ENCODE measurements at regions not wholly inside any gene's neighbourhood (a gene's known extent, or its start where the extent isn't known, plus 50 kb on each side); places are given as distances from the start of the nearest gene placed in this dataset.

GRCh38 chr4:34633241-34633640, 1611.1 kb downstream of the ARAP2 start:
- Histone ChIP-seq H3K4me1 (ENCODE audit: control insufficient read depth in 1 of 2, insufficient read depth in 2 of 2, low read length in 2 of 2) (no peaks in the 10 kb centered on the region), H3K4me3 (replicated peaks in 1 of 2; ENCODE audit: low read depth in 1 of 2, low read length in 2 of 2) (no peak overlapping the region), H3K9me2 (ENCODE audit: insufficient read depth) (no peaks in the 10 kb centered on the region), H3K4me2 (ENCODE audit: low read length) (no peak overlapping the region), H2AFZ (ENCODE audit: low read depth, low read length, poor library complexity, severe bottlenecking) (no peak overlapping the region), H3K9me3 (ENCODE audit: control insufficient read depth in 1 of 2, insufficient read depth in 1 of 2, low read depth in 1 of 2, low read length in 2 of 2) (no peaks in the 10 kb centered on the region), H3K27me3 (ENCODE audit: insufficient read depth, low read length) (no peaks in the 10 kb centered on the region), H3K27ac (ENCODE audit: low read depth, low read length) (no peak overlapping the region), H3K79me2 (ENCODE audit: insufficient read depth, low read length) (no peaks in the 10 kb centered on the region), H4K20me1 (ENCODE audit: insufficient read depth) (no peaks in the 10 kb centered on the region), H3K36me3 (ENCODE audit: control insufficient read depth in 1 of 2, insufficient read depth in 2 of 2, low read length in 2 of 2) (no peaks in the 10 kb centered on the region), H3K9ac (ENCODE audit: low read length) (no peak overlapping the region)
- intact Hi-C loops (cut with micrococcal nuclease) = no loop called here
- no TSS peak for BruUV-seq (replicated peaks)
- ChIA-PET RAD21 (ENCODE audit: low non-redundant PET in 1 of 2, low total read pairs in 2 of 2, uncharacterized antibody in 2 of 2, unreplicated experiment in 2 of 2) (no interaction called here), POLR2A (no interaction called here), CTCF (no interaction called here)
- no peak for TF ChIP-seq FOSL1 (IDR thresholded peaks at IDR 0.05; ENCODE audit: low read depth)
- TF ChIP-seq ATF3 (IDR thresholded peaks at IDR 0.05) = no peak
- no peak for TF ChIP-seq EZH2phosphoT487 (IDR thresholded peaks at IDR 0.05; ENCODE audit: borderline replicate concordance)
- TF ChIP-seq MAX (IDR thresholded peaks at IDR 0.05) = no peak
- no peak for TF ChIP-seq CTCF (IDR thresholded peaks at IDR 0.05 in 2 of 3, conservative IDR thresholded peaks at IDR 0.05 in 1 of 3; ENCODE audit: borderline replicate concordance in 1 of 3, insufficient read depth in 1 of 3, low read depth in 2 of 3, low read length in 2 of 3)
- no peak for TF ChIP-seq EZH2 (IDR thresholded peaks at IDR 0.05)
- no peak for TF ChIP-seq JUND (IDR thresholded peaks at IDR 0.05)
- TF ChIP-seq REST (IDR thresholded peaks at IDR 0.05; ENCODE audit: low read depth) = no peak
- no peak for TF ChIP-seq SIN3A (IDR thresholded peaks at IDR 0.05; ENCODE audit: low read depth)
- no peak for TF ChIP-seq CBX3 (IDR thresholded peaks at IDR 0.05; ENCODE audit: low read depth)
- no peak for TF ChIP-seq TCF7L2 (IDR thresholded peaks at IDR 0.05; ENCODE audit: borderline replicate concordance, extremely low read depth, insufficient read depth, insufficient read length)
- no peak for TF ChIP-seq SRF (IDR thresholded peaks at IDR 0.05; ENCODE audit: low read depth)
- TF ChIP-seq CEBPB (IDR thresholded peaks at IDR 0.05; ENCODE audit: low read depth) = no peak
- TF ChIP-seq SP1 (IDR thresholded peaks at IDR 0.05; ENCODE audit: low read depth) = no peak
- TF ChIP-seq POLR2AphosphoS5 (IDR thresholded peaks at IDR 0.05; ENCODE audit: low read depth, low read length) = no peak
- TF ChIP-seq EGR1 (IDR thresholded peaks at IDR 0.05; ENCODE audit: low read depth) = no peak
- no peak for TF ChIP-seq POLR2A (IDR thresholded peaks at IDR 0.05; ENCODE audit: borderline replicate concordance, extremely low read depth, insufficient read depth, insufficient read length)
- TF ChIP-seq ZBTB33 (IDR thresholded peaks at IDR 0.05; ENCODE audit: extremely low read depth, insufficient replicate concordance, low read length) = no peak
- no peak for TF ChIP-seq ZNF274 (IDR thresholded peaks at IDR 0.05; ENCODE audit: low read depth, low read length)
- no peak for DNase-seq (ENCODE audit: low read depth, low spot score)
- no peak for ATAC-seq

Data from HCT116 (cell line).